Hematopoietic multipotent progenitor cell (in vitro differentiated cells): ENCODE measurements at regions not wholly inside any gene's neighbourhood (a gene's known extent, or its start where the extent isn't known, plus 50 kb on each side); places are given as distances from the start of the nearest gene placed in this dataset.
A peak's percentile ranks its signal among the peaks of the same experiment; 100 is the strongest.
"Not testable (repeated sequence)": the region's sequence is repeated elsewhere in the genome, so short reads cannot be mapped to it uniquely, and the experiment has no call there.

ENCODE experiments used
- DNase-seq, 3 donors: peaks; one replicate each; pipeline ENCODE4 v3.0.0-alpha.2; 2011 to 2015; ENCODE audit warnings: low read depth in 2 of 3, low spot score in 2 of 3

GRCh38 chr3:87507753-87508152, 231.4 kb upstream of the POU1F1 start:
- DNase-seq, result no peak

- peak in 2 of 3 donors; percentile 61 to 82 for DNase-seq
These were observed 227.6 kb upstream of the POU1F1 start for GRCh38 chr3:87503900-87504498.

GRCh38 chr3:87501076-87501475, 224.7 kb upstream of the POU1F1 start:
- no peak for DNase-seq

GRCh38 chr3:87498358-87499080, 222.1 kb upstream of the POU1F1 start:
- no peak for DNase-seq

- no peak for DNase-seq
These were observed 219.6 kb upstream of the POU1F1 start for GRCh38 chr3:87495938-87496337.

GRCh38 chr3:87494264-87494663, 217.9 kb upstream of the POU1F1 start:
- DNase-seq, result no peak

- DNase-seq, result no peak
These were observed 215.5 kb upstream of the POU1F1 start for GRCh38 chr3:87491843-87492242.

GRCh38 chr3:87489892-87490291, 213.5 kb upstream of the POU1F1 start:
- DNase-seq, result no peak

- DNase-seq, result no peak
These were observed 212.4 kb upstream of the POU1F1 start for GRCh38 chr3:87488765-87489164.

- DNase-seq, result not testable (repeated sequence)
These were observed 210.3 kb upstream of the POU1F1 start for GRCh38 chr3:87486635-87487034.

- no peak for DNase-seq
These were observed 209.7 kb upstream of the POU1F1 start for GRCh38 chr3:87486115-87486514.

GRCh38 chr3:87478716-87479115, 202.3 kb upstream of the POU1F1 start:
- no peak for DNase-seq

GRCh38 chr3:87473944-87474343, 197.6 kb upstream of the POU1F1 start:
- no peak for DNase-seq

GRCh38 chr3:87468938-87469337, 192.6 kb upstream of the POU1F1 start:
- DNase-seq, result no peak

- DNase-seq, result no peak
These were observed 191.9 kb upstream of the POU1F1 start for GRCh38 chr3:87468235-87468634.

- no peak for DNase-seq
These were observed 185.8 kb upstream of the POU1F1 start for GRCh38 chr3:87462228-87462627.

GRCh38 chr3:87461443-87461842, 185.1 kb upstream of the POU1F1 start:
- DNase-seq, result no peak

GRCh38 chr3:87461036-87461435, 184.7 kb upstream of the POU1F1 start:
- no peak for DNase-seq

GRCh38 chr3:87448558-87448957, 172.2 kb upstream of the POU1F1 start:
- DNase-seq, result no peak

GRCh38 chr3:87446849-87447387, 170.5 kb upstream of the POU1F1 start:
- no peak for DNase-seq

- no peak for DNase-seq
These were observed 166.1 kb upstream of the POU1F1 start for GRCh38 chr3:87442470-87442869.

GRCh38 chr3:87437765-87438164, 161.4 kb upstream of the POU1F1 start:
- DNase-seq, result no peak
